Nephron progenitor cell (in vitro differentiated cells): ENCODE measurements at regions not wholly inside any gene's neighbourhood (a gene's known extent, or its start where the extent isn't known, plus 50 kb on each side); places are given as distances from the start of the nearest gene placed in this dataset.

Experiments used
- DNase-seq: peaks from one replicate; pipeline ENCODE4 v3.0.0; 2021
- H3K27ac Mint-ChIP-seq: 2 replicates; pipeline ENCODE4 v1.8.0; 2021; ENCODE audit warnings: mild to moderate bottlenecking, moderate library complexity, mixed read lengths
- H3K27me3 Mint-ChIP-seq: 2 replicates; pipeline ENCODE4 v1.8.0; 2021; ENCODE audit warnings: mild to moderate bottlenecking, low read depth, mixed read lengths; ENCODE audit not compliant: poor library complexity
- H3K36me3 Mint-ChIP-seq: 2 replicates; pipeline ENCODE4 v1.8.0; 2021; ENCODE audit warnings: low read depth, mixed read lengths
- H3K4me1 Mint-ChIP-seq: 2 replicates; pipeline ENCODE4 v1.8.0; 2021; ENCODE audit warnings: mixed read lengths
- H3K4me3 Mint-ChIP-seq: 2 replicates; pipeline ENCODE4 v1.8.0; 2021; ENCODE audit warnings: mild to moderate bottlenecking, moderate library complexity, mixed read lengths
- H3K9me3 Mint-ChIP-seq: 2 replicates; pipeline ENCODE4 v1.8.0; 2021; ENCODE audit warnings: mild to moderate bottlenecking, moderate library complexity, mixed read lengths
- TF ChIP-seq, protein P1 (sequence below): fragments of 200-600 bp; sonication (generic); IDR thresholded peaks from 2 replicates; pipeline ENCODE4 v1.5.0; 2021; ENCODE audit warnings: antibody characterized with exemption

DNA sequence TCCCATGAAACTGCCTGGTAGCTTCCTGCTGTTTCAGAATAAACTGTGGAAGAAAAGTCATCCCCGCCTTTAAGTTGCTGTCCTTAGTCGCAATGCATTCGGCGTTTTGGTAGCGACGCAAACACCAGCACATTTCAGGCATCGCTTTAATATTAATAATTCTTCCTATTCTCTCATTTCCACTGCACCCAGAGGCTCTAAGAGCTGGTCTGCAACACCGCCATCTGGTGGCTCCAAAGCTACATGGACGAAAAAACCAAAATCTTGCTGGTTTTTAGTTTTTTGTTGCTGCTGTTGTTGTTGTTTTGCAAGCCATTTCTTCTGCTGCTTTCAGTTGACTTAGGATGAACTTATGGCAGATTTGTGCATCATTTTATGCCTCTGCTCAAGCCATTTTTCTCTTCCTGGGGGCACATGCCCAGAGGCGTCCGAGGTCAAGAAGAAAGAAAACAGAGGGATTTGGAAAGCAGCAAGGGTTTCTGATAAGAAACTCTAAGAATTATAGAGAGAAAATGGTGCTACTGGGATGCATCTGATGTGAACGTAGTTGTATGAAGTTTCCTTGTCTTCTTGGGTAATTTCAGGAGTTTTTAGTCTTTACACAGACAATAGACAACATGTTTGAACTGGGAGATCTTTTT is 345.4 kb upstream of the KIRREL3 start:
- peaks cover 11% of the 10 kb centered on the region for H3K36me3 Mint-ChIP-seq
- no peak overlapping the region for H3K4me3 Mint-ChIP-seq
- no peak overlapping the region for H3K27ac Mint-ChIP-seq
- H3K4me1 Mint-ChIP-seq = peaks cover 23% of the 10 kb centered on the region
- TF ChIP-seq, protein P1, sequence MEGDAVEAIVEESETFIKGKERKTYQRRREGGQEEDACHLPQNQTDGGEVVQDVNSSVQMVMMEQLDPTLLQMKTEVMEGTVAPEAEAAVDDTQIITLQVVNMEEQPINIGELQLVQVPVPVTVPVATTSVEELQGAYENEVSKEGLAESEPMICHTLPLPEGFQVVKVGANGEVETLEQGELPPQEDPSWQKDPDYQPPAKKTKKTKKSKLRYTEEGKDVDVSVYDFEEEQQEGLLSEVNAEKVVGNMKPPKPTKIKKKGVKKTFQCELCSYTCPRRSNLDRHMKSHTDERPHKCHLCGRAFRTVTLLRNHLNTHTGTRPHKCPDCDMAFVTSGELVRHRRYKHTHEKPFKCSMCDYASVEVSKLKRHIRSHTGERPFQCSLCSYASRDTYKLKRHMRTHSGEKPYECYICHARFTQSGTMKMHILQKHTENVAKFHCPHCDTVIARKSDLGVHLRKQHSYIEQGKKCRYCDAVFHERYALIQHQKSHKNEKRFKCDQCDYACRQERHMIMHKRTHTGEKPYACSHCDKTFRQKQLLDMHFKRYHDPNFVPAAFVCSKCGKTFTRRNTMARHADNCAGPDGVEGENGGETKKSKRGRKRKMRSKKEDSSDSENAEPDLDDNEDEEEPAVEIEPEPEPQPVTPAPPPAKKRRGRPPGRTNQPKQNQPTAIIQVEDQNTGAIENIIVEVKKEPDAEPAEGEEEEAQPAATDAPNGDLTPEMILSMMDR = peak; percentile 75
- peak; percentile 51 for DNase-seq
- H3K27me3 Mint-ChIP-seq = no peaks in the 10 kb centered on the region
- peaks cover 22% of the 10 kb centered on the region for H3K9me3 Mint-ChIP-seq

DNA sequence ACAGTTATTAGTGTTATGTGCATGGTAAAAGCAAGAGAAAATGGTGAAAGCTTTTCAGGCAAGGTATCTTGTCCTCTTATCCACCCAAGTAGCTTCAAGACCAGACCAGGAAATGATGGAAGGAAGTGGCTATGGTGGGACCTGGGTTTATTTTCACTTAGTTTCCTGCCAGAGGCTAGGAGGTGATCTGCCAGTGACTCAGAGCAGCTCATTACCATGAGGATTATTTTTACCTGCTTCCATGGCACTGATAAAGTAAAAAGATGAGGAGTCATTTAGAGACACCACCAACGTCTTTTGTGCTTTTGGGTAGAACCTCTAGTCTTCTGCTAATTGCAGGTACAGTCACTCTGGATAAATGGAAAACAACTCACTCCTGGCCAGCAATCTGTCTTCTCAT is 339.9 kb upstream of the KIRREL3 start:
- Mint-ChIP-seq H3K9me3 (peaks cover 3% of the 10 kb centered on the region), H3K4me3 (no peak overlapping the region), H3K27me3 (peaks cover 11% of the 10 kb centered on the region), H3K4me1 (peaks cover 7% of the 10 kb centered on the region), H3K36me3 (no peaks in the 10 kb centered on the region), H3K27ac (no peak overlapping the region)
- DNase-seq = no peak
- TF ChIP-seq, protein P1 = no peak

DNA sequence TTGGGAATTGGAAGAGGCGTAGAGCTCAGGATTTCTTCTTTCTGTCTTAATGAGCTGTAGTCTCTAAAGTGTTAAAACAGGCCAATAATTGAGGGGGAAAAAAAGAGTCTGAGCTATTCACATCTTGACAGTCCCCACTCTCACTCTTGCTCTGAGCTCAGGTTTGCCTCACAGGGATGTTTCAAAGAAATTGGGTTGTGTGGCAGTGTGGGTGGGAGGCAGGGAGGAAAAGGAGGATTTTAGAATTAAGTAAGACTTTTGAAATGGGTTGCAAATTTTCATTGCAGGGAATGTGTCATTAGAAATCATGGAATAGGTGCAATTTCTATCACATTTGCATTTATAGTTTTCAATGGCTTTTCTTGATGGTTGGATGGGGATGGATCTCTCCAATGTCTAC is 338.8 kb upstream of the KIRREL3 start:
- Mint-ChIP-seq H3K36me3 (no peaks in the 10 kb centered on the region), H3K9me3 (peaks cover 9% of the 10 kb centered on the region), H3K27ac (no peak overlapping the region), H3K4me3 (no peak overlapping the region), H3K27me3 (peaks cover 11% of the 10 kb centered on the region), H3K4me1 (no peaks in the 10 kb centered on the region)
- DNase-seq = no peak
- TF ChIP-seq, protein P1 = no peak

DNA sequence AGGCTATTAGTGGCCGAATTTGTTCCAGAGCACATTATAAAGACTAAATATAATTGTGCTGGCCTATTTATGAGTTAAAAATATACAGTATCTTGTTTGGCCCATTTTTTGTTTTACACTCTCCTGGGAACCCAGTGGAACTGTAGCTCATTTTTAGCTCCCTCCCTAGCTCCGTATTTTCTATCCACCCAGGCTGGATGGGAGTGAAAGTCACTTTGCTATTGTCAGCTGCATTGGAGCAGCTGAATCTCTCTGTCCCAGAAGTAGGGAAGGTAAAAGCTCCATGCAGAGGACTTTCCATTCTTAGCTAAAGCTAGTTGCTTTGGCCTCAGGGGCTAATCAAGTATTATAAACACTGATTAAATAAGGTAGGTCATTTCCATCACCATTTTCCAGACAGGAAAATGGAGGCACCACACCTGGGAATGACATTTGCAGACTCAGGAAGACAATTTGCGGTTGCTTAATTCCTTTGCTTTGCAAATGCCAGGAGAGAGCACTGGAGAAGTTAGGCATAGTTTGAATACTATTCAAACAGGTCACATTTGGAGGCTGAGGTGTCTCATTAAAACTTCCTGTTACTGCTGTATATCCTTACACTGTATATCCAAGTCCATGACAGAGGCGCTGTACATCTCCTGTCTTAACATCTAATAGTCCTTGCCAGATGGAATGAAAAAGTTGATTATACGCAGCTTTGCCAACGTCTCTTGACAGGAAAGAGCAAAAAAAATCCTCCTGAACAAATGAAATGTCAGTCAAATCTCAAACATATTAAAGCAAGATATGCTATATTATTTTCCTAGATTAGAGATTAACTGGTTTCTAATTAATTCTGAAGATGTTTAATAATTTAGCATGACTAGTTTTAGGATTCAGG is 338.1 kb upstream of the KIRREL3 start:
- Mint-ChIP-seq H3K27me3 (peaks cover 11% of the 10 kb centered on the region), H3K27ac (no peak overlapping the region), H3K4me1 (no peaks in the 10 kb centered on the region), H3K4me3 (no peak overlapping the region), H3K36me3 (no peaks in the 10 kb centered on the region), H3K9me3 (peaks cover 14% of the 10 kb centered on the region)
- DNase-seq = no peak
- TF ChIP-seq, protein P1 = no peak

DNA sequence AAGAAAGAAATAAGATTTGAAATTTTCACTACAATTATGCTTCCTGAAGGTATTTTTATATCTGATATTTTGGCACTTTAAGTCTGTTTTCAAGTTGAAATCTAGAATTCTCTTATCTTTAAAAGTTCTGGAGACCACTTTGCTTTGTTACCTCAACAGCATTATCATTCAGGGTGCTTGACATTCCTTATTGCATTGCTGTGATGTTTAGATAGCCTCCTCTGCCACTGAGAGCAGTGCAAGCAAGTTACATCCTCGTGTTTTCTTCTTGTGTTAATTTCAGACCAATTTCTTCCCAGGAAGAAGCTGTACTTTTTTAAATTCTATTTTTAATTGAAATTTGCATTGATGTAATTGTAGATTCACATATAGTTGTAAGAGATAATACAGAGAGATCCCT is 333.9 kb upstream of the KIRREL3 start:
- Mint-ChIP-seq H3K4me3 (no peak overlapping the region), H3K27me3 (peaks cover 8% of the 10 kb centered on the region), H3K4me1 (no peaks in the 10 kb centered on the region), H3K27ac (no peak overlapping the region), H3K9me3 (peaks cover 40% of the 10 kb centered on the region), H3K36me3 (peaks cover 4% of the 10 kb centered on the region)
- TF ChIP-seq, protein P1 = no peak
- no peak for DNase-seq
